ENCODE measurements at regions not wholly inside any gene's neighbourhood (a gene's known extent, or its start where the extent isn't known, plus 50 kb on each side); places are given as distances from the start of the nearest gene placed in this dataset.

- TF ChIP-seq CTCF (IDR thresholded peaks at IDR 0.05) = no peak
Measured at GRCh38 chr6:67812125-67812524, 823.0 kb upstream of the ADGRB3 start.

GRCh38 chr6:67811239-67812037 is 823.6 kb upstream of the ADGRB3 start:
- no peak for TF ChIP-seq CTCF (IDR thresholded peaks at IDR 0.05)

GRCh38 chr6:67802771-67803170 is 832.3 kb upstream of the ADGRB3 start:
- TF ChIP-seq CTCF (IDR thresholded peaks at IDR 0.05) = no peak

- TF ChIP-seq CTCF (IDR thresholded peaks at IDR 0.05) = no peak
Measured at GRCh38 chr6:67792996-67793395, 842.1 kb upstream of the ADGRB3 start.

GRCh38 chr6:67790569-67790968 is 844.5 kb upstream of the ADGRB3 start:
- no peak for TF ChIP-seq CTCF (IDR thresholded peaks at IDR 0.05)

- no peak for TF ChIP-seq CTCF (IDR thresholded peaks at IDR 0.05)
Measured at GRCh38 chr6:67779876-67780275, 855.2 kb upstream of the ADGRB3 start.

- no peak for TF ChIP-seq CTCF (IDR thresholded peaks at IDR 0.05)
Measured at GRCh38 chr6:67775333-67775732, 859.7 kb upstream of the ADGRB3 start.

- TF ChIP-seq CTCF (IDR thresholded peaks at IDR 0.05) = no peak
Measured at GRCh38 chr6:67768972-67769371, 866.1 kb upstream of the ADGRB3 start.

Data from LNCAP (cell line).